Neural progenitor cell (in vitro differentiated cells): ENCODE measurements at regions not wholly inside any gene's neighbourhood (a gene's known extent, or its start where the extent isn't known, plus 50 kb on each side); places are given as distances from the start of the nearest gene placed in this dataset.

ENCODE experiments used
- EZH2 ChIP-seq: fragments of 200-600 bp; sonication (generic); IDR thresholded peaks from 2 replicates; pipeline ENCODE4 v1.6.1; 2017; ENCODE audit warnings: antibody characterized with exemption, mild to moderate bottlenecking, moderate library complexity
- TF ChIP-seq, protein P1 (sequence below): fragments of 200-600 bp; sonication (generic); IDR thresholded peaks from 2 replicates; pipeline ENCODE4 v1.5.1; 2017; ENCODE audit warnings: antibody characterized with exemption, mild to moderate bottlenecking

DNA sequence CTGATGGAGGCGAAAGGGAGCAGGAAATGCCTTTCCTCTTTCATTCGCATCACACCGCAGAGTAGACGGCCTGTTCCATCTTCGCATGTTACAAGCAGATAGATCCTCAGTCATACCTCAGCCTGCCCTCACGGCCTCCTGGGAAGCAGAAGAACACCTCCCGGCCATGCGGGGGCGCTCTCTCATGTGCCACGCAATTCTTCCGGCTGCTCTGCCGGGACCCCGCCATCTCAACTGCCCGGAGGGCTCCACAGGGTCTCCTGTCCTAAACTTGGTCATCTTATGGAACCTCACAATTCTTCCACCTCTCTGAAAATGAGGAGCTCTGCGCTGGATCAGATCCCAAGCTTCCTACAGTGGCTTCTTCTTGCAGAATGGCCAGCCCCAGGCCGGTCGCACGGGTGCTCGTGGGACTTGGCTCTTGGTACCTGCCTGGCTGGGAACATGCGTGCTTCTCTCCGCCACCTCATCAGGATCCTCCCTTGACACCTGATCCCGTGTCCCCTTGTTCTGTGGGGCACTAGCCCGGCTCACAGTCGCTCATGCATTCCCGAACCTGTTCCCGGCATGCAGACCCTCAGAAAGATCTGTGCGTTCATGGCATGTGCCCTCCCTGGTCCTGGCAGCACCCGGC, 262.8 kb upstream of the SHH start:
- TF ChIP-seq, protein P1, sequence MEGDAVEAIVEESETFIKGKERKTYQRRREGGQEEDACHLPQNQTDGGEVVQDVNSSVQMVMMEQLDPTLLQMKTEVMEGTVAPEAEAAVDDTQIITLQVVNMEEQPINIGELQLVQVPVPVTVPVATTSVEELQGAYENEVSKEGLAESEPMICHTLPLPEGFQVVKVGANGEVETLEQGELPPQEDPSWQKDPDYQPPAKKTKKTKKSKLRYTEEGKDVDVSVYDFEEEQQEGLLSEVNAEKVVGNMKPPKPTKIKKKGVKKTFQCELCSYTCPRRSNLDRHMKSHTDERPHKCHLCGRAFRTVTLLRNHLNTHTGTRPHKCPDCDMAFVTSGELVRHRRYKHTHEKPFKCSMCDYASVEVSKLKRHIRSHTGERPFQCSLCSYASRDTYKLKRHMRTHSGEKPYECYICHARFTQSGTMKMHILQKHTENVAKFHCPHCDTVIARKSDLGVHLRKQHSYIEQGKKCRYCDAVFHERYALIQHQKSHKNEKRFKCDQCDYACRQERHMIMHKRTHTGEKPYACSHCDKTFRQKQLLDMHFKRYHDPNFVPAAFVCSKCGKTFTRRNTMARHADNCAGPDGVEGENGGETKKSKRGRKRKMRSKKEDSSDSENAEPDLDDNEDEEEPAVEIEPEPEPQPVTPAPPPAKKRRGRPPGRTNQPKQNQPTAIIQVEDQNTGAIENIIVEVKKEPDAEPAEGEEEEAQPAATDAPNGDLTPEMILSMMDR, result no peak
- TF ChIP-seq EZH2, result no peak
